SK-N-SH (cell line): ENCODE measurements at regions not wholly inside any gene's neighbourhood (a gene's known extent, or its start where the extent isn't known, plus 50 kb on each side); places are given as distances from the start of the nearest gene placed in this dataset.

Experiments
- CTCF ChIA-PET: fragments of 300-600, 350-600 bp; formaldehyde crosslinking; extraction: SDS; loops from one replicate; lab custom pipeline; 2021; lab: Yijun Ruan, JAX
- POLR2A ChIA-PET: fragments of 350-600 bp; sonication (Branson Sonifier 250); formaldehyde crosslinking; extraction: SDS; loops from one replicate; lab custom pipeline; 2020; ENCODE audit warnings: antibody characterized with exemption, inconsistent platforms; lab: Yijun Ruan, JAX
- DNase-seq: peaks from one replicate; pipeline ENCODE4 v3.0.0; 2012
- H2AFZ ChIP-seq: fragments of 200-600 bp; sonication (generic); 2 replicates; pipeline ENCODE4 v1.8.1; 2016; ENCODE audit warnings: antibody characterized with exemption, mild to moderate bottlenecking, low read depth
- H3F3A ChIP-seq: fragments of 200-600 bp; sonication (generic); replicated peaks from 2 replicates; pipeline ENCODE3; 2016; ENCODE audit warnings: antibody characterized with exemption, mild to moderate bottlenecking; ENCODE audit not compliant: insufficient read depth
- H3K27ac ChIP-seq, 2 experiments: fragments of 200-500 bp in 1 of 2; fragments of 200-600 bp in 1 of 2; sonication (Bioruptor generic) in 1 of 2; sonication (generic), shearing (Covaris generic) in 1 of 2; 2 replicates each; pipeline versions ENCODE4 v1.5.1 to v1.6.1; 2014 to 2016; ENCODE audit warnings: low read depth in 2 of 2, inconsistent platforms in 1 of 2, low read length in 1 of 2, mild to moderate bottlenecking in 1 of 2, mixed read lengths in 1 of 2
- H3K27me3 ChIP-seq: fragments of 200-600 bp; sonication (generic), shearing (Covaris generic); 2 replicates; pipeline ENCODE4 v1.6.1; 2016; ENCODE audit warnings: mixed run types; ENCODE audit not compliant: insufficient read depth
- H3K36me3 ChIP-seq, 2 experiments: fragments of 200-500 bp in 1 of 2; fragments of 200-600 bp in 1 of 2; sonication (Bioruptor generic) in 1 of 2; sonication (generic) in 1 of 2; replicated peaks in 1 of 2; 2 replicates each; pipeline versions ENCODE3 to v1.5.1; 2014 to 2016; ENCODE audit warnings: low read length in 1 of 2, mild to moderate bottlenecking in 1 of 2; ENCODE audit not compliant: insufficient read depth in 2 of 2, control insufficient read depth in 1 of 2
- H3K4me1 ChIP-seq, 2 experiments: fragments of 200-500 bp in 1 of 2; fragments of 200-600 bp in 1 of 2; sonication (Bioruptor generic) in 1 of 2; sonication (generic), shearing (Covaris generic) in 1 of 2; 2 replicates each; pipeline versions ENCODE4 v1.5.1 to v1.6.1; 2014 to 2016; ENCODE audit warnings: low read depth in 1 of 2, low read length in 1 of 2, mixed run types in 1 of 2; ENCODE audit not compliant: insufficient read depth in 2 of 2, control insufficient read depth in 1 of 2
- H3K4me2 ChIP-seq: fragments of 200-600 bp; sonication (generic), shearing (Covaris generic); 2 replicates; pipeline ENCODE4 v1.6.1; 2017; ENCODE audit warnings: mixed run types
- H3K4me3 ChIP-seq, 2 experiments: fragments of 200-500 bp in 1 of 2; fragments of 200-600 bp in 1 of 2; sonication (Bioruptor generic) in 1 of 2; sonication (generic), shearing (Covaris generic) in 1 of 2; 2 replicates each; pipeline versions ENCODE4 v1.5.1 to v1.8.1; 2014 to 2016; ENCODE audit warnings: low read depth in 2 of 2, inconsistent platforms in 1 of 2, low read length in 1 of 2, mild to moderate bottlenecking in 1 of 2, mixed read lengths in 1 of 2, moderate library complexity in 1 of 2
- H3K79me2 ChIP-seq: fragments of 200-600 bp; sonication (generic); 2 replicates; pipeline ENCODE4 v1.8.1; 2017; ENCODE audit warnings: mild to moderate bottlenecking; ENCODE audit not compliant: insufficient read depth
- H3K9ac ChIP-seq: fragments of 200-600 bp; sonication (generic); 2 replicates; pipeline ENCODE4 v1.6.1; 2017; ENCODE audit warnings: mixed run types
- H3K9me2 ChIP-seq: fragments of 200-600 bp; sonication (generic); 2 replicates; pipeline ENCODE4 v1.6.1; 2017; ENCODE audit warnings: mixed run types
- H3K9me3 ChIP-seq: fragments of 200-600 bp; sonication (generic); 2 replicates; pipeline ENCODE4 v1.6.1; 2017; ENCODE audit warnings: mixed run types, mild to moderate bottlenecking, moderate library complexity
- H4K20me1 ChIP-seq: fragments of 200-600 bp; sonication (generic); 2 replicates; pipeline ENCODE4 v1.6.1; 2017; ENCODE audit warnings: mild to moderate bottlenecking, mixed run types; ENCODE audit not compliant: insufficient read depth
- ELF1 ChIP-seq: IDR thresholded peaks from 2 replicates; pipeline ENCODE4 v1.4.0; 2012
- EP300 ChIP-seq, 2 experiments: IDR thresholded peaks; 2 replicates each; pipeline versions ENCODE4 v1.4.0 to v1.6.1; 2012; ENCODE audit warnings: borderline replicate concordance in 1 of 2, low read depth in 1 of 2, low read length in 1 of 2
- FOXJ3 ChIP-seq: sonication (generic); formaldehyde crosslinking; IDR thresholded peaks from 2 replicates; pipeline ENCODE4 v1.5.1; 2020; ENCODE audit warnings: mild to moderate bottlenecking, missing genetic modification reagents
- GATA2 ChIP-seq: sonication (generic); formaldehyde crosslinking; IDR thresholded peaks from 2 replicates; pipeline ENCODE4 v1.5.0; 2020; ENCODE audit warnings: mild to moderate bottlenecking, missing genetic modification reagents
- MEF2A ChIP-seq: IDR thresholded peaks from 2 replicates; pipeline ENCODE4 v1.4.0; 2012; ENCODE audit warnings: low read depth, borderline replicate concordance
- RAD21 ChIP-seq: IDR thresholded peaks from 2 replicates; pipeline ENCODE4 v1.6.1; 2012; ENCODE audit warnings: mild to moderate bottlenecking, low read length
- TAF1 ChIP-seq: IDR thresholded peaks from 2 replicates; pipeline ENCODE4 v1.6.1; 2012; ENCODE audit warnings: low read depth, mild to moderate bottlenecking, low read length, moderate library complexity, borderline replicate concordance
- TCF12 ChIP-seq: IDR thresholded peaks from 2 replicates; pipeline ENCODE4 v1.4.0; 2012
- YY1 ChIP-seq: IDR thresholded peaks from 2 replicates; pipeline ENCODE4 v1.4.0; 2012; ENCODE audit warnings: low read depth, mild to moderate bottlenecking
- WGBS: methylation state at CpG from one replicate; pipeline ENCODE4 v1.1.6; 2017; ENCODE audit warnings: low lambda C conversion rate; 5-methylcytosine and 5-hydroxymethylcytosine counted together
- TF ChIP-seq, protein P1 (sequence below): fragments of 200-600 bp; sonication (generic); IDR thresholded peaks from 2 replicates; pipeline ENCODE4 v1.6.1; 2017; ENCODE audit warnings: antibody characterized with exemption, mild to moderate bottlenecking, moderate library complexity

DNA sequence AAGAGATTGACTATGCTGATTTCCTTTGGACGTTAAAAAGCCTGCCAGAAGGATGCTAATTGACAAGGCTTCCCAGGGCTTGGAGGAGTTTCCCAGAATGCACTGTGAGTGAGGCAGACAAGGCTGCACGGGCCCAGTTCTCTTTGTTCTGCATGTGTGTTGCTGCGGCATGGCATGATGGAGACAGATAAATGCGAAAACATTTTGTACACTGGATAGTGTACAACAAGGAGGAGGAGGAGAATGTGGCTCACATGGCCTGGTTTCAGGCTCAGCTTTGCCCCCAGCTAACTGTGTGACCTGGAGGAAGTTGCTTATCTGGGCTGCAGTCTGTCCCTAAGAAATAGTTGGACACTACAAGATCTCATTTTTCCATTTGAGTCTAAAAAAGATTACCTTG is 135.5 kb upstream of the CPEB4 start:
- WGBS, result 79% methylated on average over 4 of the region's 4 CpGs
- no peaks in the 10 kb centered on the region for H3K79me2 ChIP-seq

GRCh38 chr5:173753307-173754168 is 134.6 kb upstream of the CPEB4 start:
- POLR2A ChIA-PET, result interaction anchor here (0.7 to 1.6 kb wide), 5 partner anchors 25 to 165 kb away, joined by 3 to 6 read pairs (median 3); partner anchors contain the start of gene CPEB4

More for the DNA sequence above, 135.5 kb upstream of the CPEB4 start:
- CTCF ChIA-PET, result interaction anchor here (0.9 to 1.8 kb wide), 3 partner anchors 8 to 33 kb away, joined by 4 to 6 read pairs (median 5); no protein-coding TSS in a partner anchor
- Histone ChIP-seq H4K20me1 (no peaks in the 10 kb centered on the region), H3K27me3 (no peaks in the 10 kb centered on the region), H3K4me1 (peaks cover 0 to 29% of the 10 kb centered on the region in 2 experiments; a peak in 2 of 4 replicates), H3K9ac (no peak overlapping the region), H3K9me2 (no peaks in the 10 kb centered on the region), H3K4me2 (no peak overlapping the region), H2AFZ (no peak overlapping the region), H3F3A (no peaks in the 10 kb centered on the region), H3K9me3 (no peaks in the 10 kb centered on the region), H3K36me3 (no peaks in the 10 kb centered on the region), H3K27ac (peak overlapping the region in 1 of 2 experiments; percentile 91; a peak in 2 of 4 replicates), H3K4me3 (no peak overlapping the region)
- POLR2A ChIA-PET, result interaction anchor here (0.9 to 1.6 kb wide), 2 partner anchors 33 to 166 kb away, joined by 3 to 6 read pairs; no protein-coding TSS in a partner anchor
- DNase-seq, result no peak
- TF ChIP-seq TCF12, result no peak
- TF ChIP-seq MEF2A, result no peak
- TF ChIP-seq ELF1, result no peak
- TF ChIP-seq TAF1, result no peak
- TF ChIP-seq YY1, result no peak
- TF ChIP-seq, protein P1, sequence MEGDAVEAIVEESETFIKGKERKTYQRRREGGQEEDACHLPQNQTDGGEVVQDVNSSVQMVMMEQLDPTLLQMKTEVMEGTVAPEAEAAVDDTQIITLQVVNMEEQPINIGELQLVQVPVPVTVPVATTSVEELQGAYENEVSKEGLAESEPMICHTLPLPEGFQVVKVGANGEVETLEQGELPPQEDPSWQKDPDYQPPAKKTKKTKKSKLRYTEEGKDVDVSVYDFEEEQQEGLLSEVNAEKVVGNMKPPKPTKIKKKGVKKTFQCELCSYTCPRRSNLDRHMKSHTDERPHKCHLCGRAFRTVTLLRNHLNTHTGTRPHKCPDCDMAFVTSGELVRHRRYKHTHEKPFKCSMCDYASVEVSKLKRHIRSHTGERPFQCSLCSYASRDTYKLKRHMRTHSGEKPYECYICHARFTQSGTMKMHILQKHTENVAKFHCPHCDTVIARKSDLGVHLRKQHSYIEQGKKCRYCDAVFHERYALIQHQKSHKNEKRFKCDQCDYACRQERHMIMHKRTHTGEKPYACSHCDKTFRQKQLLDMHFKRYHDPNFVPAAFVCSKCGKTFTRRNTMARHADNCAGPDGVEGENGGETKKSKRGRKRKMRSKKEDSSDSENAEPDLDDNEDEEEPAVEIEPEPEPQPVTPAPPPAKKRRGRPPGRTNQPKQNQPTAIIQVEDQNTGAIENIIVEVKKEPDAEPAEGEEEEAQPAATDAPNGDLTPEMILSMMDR, result no peak
- no peak for TF ChIP-seq RAD21

More at GRCh38 chr5:173753307-173754168, 134.6 kb upstream of the CPEB4 start:
- Histone ChIP-seq H3K4me2 (no peak overlapping the region), H3K9me2 (no peaks in the 10 kb centered on the region), H3K4me3 (no peak overlapping the region), H3K79me2 (no peaks in the 10 kb centered on the region), H3K9me3 (no peaks in the 10 kb centered on the region), H3K4me1 (peaks cover 0 to 34% of the 10 kb centered on the region in 2 experiments; a peak in 2 of 4 replicates), H3K36me3 (no peaks in the 10 kb centered on the region), H3K27me3 (no peaks in the 10 kb centered on the region), H3K27ac (peak overlapping the region in 1 of 2 experiments; percentile 91; a peak in 2 of 4 replicates), H2AFZ (no peak overlapping the region), H4K20me1 (no peaks in the 10 kb centered on the region), H3F3A (no peaks in the 10 kb centered on the region), H3K9ac (no peak overlapping the region)
- TF ChIP-seq RAD21 (peak; percentile 10; the same call in 1 of the 2 replicates), TAF1 (no peak), EP300 (IDR thresholded peaks at IDR 0.05; ENCODE audit: borderline replicate concordance in 1 of 2, low read depth in 1 of 2, low read length in 1 of 2) (peak in 1 of 2 experiments; percentile 59; a peak in 2 of 4 replicates), GATA2 (CRISPR knock-in tag) (peak; percentile 76), FOXJ3 (CRISPR knock-in tag) (0 out of 2 replicates have a peak, but pooled peaks have one; percentile 32), MEF2A (no peak)
- CTCF ChIA-PET, result interaction anchor here (0.8 to 1.8 kb wide), 9 partner anchors 9 to 220 kb away, joined by 3 to 6 read pairs (median 4); no protein-coding TSS in a partner anchor
- peak; percentile 67 for DNase-seq
- 73% methylated on average over 8 of the region's 15 CpGs for WGBS
